ENCODE measurements at regions not wholly inside any gene's neighbourhood (a gene's known extent, or its start where the extent isn't known, plus 50 kb on each side); places are given as distances from the start of the nearest gene placed in this dataset.

- no peak for TF ChIP-seq CTCF (IDR thresholded peaks at IDR 0.05; ENCODE audit: low read depth, low read length)
- TF ChIP-seq EZH2phosphoT487 (IDR thresholded peaks at IDR 0.05; ENCODE audit: low read depth) = no peak
Measured at GRCh38 chr17:53635444-53635843, 187.3 kb upstream of the KIF2B start.
